ENCODE measurements at regions not wholly inside any gene's neighbourhood (a gene's known extent, or its start where the extent isn't known, plus 50 kb on each side); places are given as distances from the start of the nearest gene placed in this dataset.

DNA sequence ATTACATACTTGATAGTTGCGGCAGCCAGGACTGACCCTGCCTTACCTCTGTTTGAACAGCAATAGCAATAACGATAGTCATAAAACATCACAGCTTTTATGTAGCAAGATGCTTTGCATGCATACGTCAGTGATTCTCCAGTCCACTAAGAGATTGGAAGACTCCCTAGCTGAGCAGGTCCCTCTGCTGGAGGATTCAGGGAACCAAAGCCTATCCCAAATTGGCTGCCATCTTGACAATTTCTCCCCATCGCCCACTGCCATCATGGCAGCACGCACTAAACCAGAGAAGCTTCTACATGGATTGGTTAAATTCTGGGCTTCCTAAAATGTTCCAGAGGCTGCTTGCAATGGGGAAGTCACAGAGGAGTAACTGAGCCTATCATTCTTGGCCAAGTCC, 360.6 kb upstream of the XYLT1 start:
- Histone ChIP-seq H3K27ac (no peak overlapping the region), H3K4me3 (no peak overlapping the region), H3K36me3 (no peaks in the 10 kb centered on the region), H3K4me1 (no peaks in the 10 kb centered on the region), H3K27me3 (no peaks in the 10 kb centered on the region), H3K9me3 (no peaks in the 10 kb centered on the region)
- intact Hi-C loops (cut with DNase I; ENCODE audit: low total_unique reads): no loop called here
- TF ChIP-seq POLR2A (IDR thresholded peaks at IDR 0.05) (no peak), POLR2AphosphoS5 (IDR thresholded peaks at IDR 0.05) (no peak), CTCF (IDR thresholded peaks at IDR 0.05) (no peak)
- DNase-seq (ENCODE audit: low spot score in 2 of 2): no peak

DNA sequence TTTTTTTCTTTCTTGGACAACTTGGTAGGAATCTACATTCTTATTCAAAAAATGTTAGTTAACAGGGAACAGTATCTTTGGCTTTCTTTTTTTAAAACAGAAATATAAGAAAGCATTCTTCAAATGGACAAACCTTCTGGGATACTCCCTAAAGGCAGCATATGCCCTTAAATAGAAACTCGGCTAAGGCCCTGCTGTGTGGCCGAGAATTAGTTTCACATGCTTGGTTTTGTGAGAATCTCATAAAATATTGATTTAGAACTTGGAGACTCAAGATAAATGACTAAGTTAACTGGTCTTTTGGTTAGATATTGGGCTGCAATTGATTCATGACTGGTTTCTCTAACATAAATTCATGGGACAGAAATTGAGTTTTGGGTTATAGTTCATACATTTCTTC, 359.9 kb upstream of the XYLT1 start:
- Histone ChIP-seq H3K4me1 (no peaks in the 10 kb centered on the region), H3K27ac (no peak overlapping the region), H3K9me3 (no peaks in the 10 kb centered on the region), H3K36me3 (no peaks in the 10 kb centered on the region), H3K4me3 (no peak overlapping the region), H3K27me3 (no peaks in the 10 kb centered on the region)
- no peak for DNase-seq (ENCODE audit: low spot score in 2 of 2)
- TF ChIP-seq POLR2A (IDR thresholded peaks at IDR 0.05) (no peak), POLR2AphosphoS5 (IDR thresholded peaks at IDR 0.05) (no peak), CTCF (IDR thresholded peaks at IDR 0.05) (no peak)
- intact Hi-C loops (cut with DNase I; ENCODE audit: low total_unique reads): no loop called here

GRCh38 chr16:17829811-17830210, 359.1 kb upstream of the XYLT1 start:
- no peak overlapping the region for H3K27ac ChIP-seq

DNA sequence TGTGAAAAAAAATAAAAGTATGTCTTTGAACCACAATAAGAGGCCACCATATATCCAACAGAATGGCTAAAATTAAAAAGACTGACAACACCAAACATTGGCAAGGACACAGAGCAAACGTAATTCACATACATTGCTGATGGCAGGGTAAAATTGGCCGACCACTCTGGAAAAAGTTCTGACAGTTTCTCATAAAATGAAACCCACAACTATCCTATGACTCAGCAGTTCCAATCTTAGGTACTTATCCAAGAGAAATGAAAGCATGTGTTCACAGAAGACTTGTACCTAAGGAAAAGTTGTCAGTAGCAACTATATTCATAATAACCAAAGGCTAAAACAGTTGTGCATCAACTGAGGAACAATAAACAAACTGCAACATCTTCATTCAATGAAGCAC, 357.3 kb upstream of the XYLT1 start:
- H3K4me1 ChIP-seq: no peaks in the 10 kb centered on the region
- DNase-seq (ENCODE audit: low spot score in 2 of 2): no peak
- no peaks in the 10 kb centered on the region for H3K36me3 ChIP-seq
- intact Hi-C loops (cut with DNase I; ENCODE audit: low total_unique reads): no loop called here
- H3K27ac ChIP-seq: no peak overlapping the region
- TF ChIP-seq POLR2A (IDR thresholded peaks at IDR 0.05) (no peak), CTCF (IDR thresholded peaks at IDR 0.05) (no peak), POLR2AphosphoS5 (IDR thresholded peaks at IDR 0.05) (no peak)
- H3K27me3 ChIP-seq: no peaks in the 10 kb centered on the region
- no peak overlapping the region for H3K4me3 ChIP-seq
- no peaks in the 10 kb centered on the region for H3K9me3 ChIP-seq

More at GRCh38 chr16:17829811-17830210, 359.1 kb upstream of the XYLT1 start:
- H3K27me3 ChIP-seq: no peaks in the 10 kb centered on the region
- H3K9me3 ChIP-seq: no peaks in the 10 kb centered on the region
- H3K4me3 ChIP-seq: no peak overlapping the region
- intact Hi-C loops (cut with DNase I; ENCODE audit: low total_unique reads): no loop called here
- no peak for DNase-seq (ENCODE audit: low spot score in 2 of 2)
- H3K36me3 ChIP-seq: no peaks in the 10 kb centered on the region
- TF ChIP-seq CTCF (IDR thresholded peaks at IDR 0.05) (no peak), POLR2A (IDR thresholded peaks at IDR 0.05) (no peak)
- H3K4me1 ChIP-seq: no peaks in the 10 kb centered on the region

DNA sequence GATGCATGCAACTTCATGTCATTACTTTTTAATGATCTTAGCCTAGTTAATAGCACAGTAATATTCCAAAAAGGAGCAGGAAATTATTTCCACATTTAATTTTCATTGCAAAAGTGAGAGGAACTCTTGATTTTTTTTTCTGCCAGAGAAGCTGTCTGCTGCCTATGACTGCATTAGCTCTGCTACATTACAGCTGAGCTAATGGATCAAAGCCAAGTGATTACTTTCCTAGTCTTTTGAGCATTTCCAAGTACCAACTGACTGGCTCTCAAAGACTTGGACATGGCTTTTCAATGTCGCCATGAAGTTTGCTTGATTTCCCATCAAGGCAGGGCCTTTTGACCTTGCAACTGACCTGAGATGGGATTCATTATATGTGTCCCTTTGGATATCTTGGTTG, 356.6 kb upstream of the XYLT1 start:
- TF ChIP-seq CTCF (IDR thresholded peaks at IDR 0.05) (no peak), POLR2AphosphoS5 (IDR thresholded peaks at IDR 0.05) (no peak), POLR2A (IDR thresholded peaks at IDR 0.05) (no peak)
- Histone ChIP-seq H3K27me3 (no peaks in the 10 kb centered on the region), H3K4me1 (no peaks in the 10 kb centered on the region), H3K36me3 (no peaks in the 10 kb centered on the region), H3K4me3 (no peak overlapping the region), H3K27ac (no peak overlapping the region), H3K9me3 (no peaks in the 10 kb centered on the region)
- DNase-seq (ENCODE audit: low spot score in 2 of 2): no peak
- intact Hi-C loops (cut with DNase I; ENCODE audit: low total_unique reads): no loop called here

Data from breast epithelium (tissue), 4 donors.